ENCODE measurements at regions not wholly inside any gene's neighbourhood (a gene's known extent, or its start where the extent isn't known, plus 50 kb on each side); places are given as distances from the start of the nearest gene placed in this dataset.

GRCh38 chr9:120197605-120198004, 382.4 kb downstream of the CDK5RAP2 start:
- no peak for TF ChIP-seq CTCF (IDR thresholded peaks at IDR 0.05)
- no peak for TF ChIP-seq POLR2A (IDR thresholded peaks at IDR 0.05)
